NCI-H446 (cell line): ENCODE measurements at regions not wholly inside any gene's neighbourhood (a gene's known extent, or its start where the extent isn't known, plus 50 kb on each side); places are given as distances from the start of the nearest gene placed in this dataset.

Experiments used
- DNase-seq, 2 experiments: peaks; one replicate each; lab custom pipeline; 2025; lab: John Stamatoyannopoulos, UW

GRCh38 chr9:21564175-21564574 lies 82.1 kb upstream of the IFNE start:
- no peak for DNase-seq

- DNase-seq: no peak
Observed at GRCh38 chr9:21565155-21565554, 83.0 kb upstream of the IFNE start.

GRCh38 chr9:21567926-21568325 lies 85.8 kb upstream of the IFNE start:
- no peak for DNase-seq

- DNase-seq: no peak
Observed at GRCh38 chr9:21568484-21568883, 86.4 kb upstream of the IFNE start.

- no peak for DNase-seq
Observed at GRCh38 chr9:21569721-21570120, 87.6 kb upstream of the IFNE start.

- DNase-seq: no peak
Observed at GRCh38 chr9:21570643-21571275, 88.6 kb upstream of the IFNE start.

- DNase-seq: no peak
Observed at GRCh38 chr9:21574261-21574660, 92.1 kb upstream of the IFNE start.

- no peak for DNase-seq
Observed at GRCh38 chr9:21576331-21577189, 94.4 kb upstream of the IFNE start.

- no peak for DNase-seq
Observed at GRCh38 chr9:21579247-21579671, 97.1 kb upstream of the IFNE start.

- no peak for DNase-seq
Observed at GRCh38 chr9:21579743-21580142, 97.6 kb upstream of the IFNE start.

GRCh38 chr9:21580636-21581378 lies 98.7 kb upstream of the IFNE start:
- DNase-seq: no peak

- no peak for DNase-seq
Observed at GRCh38 chr9:21583628-21584377, 101.7 kb upstream of the IFNE start.

GRCh38 chr9:21584890-21585289 lies 102.8 kb upstream of the IFNE start:
- DNase-seq: no peak

- DNase-seq: no peak
Observed at GRCh38 chr9:21585756-21586752, 103.9 kb upstream of the IFNE start.

- DNase-seq: no peak
Observed at GRCh38 chr9:21589344-21590056, 107.4 kb upstream of the IFNE start.

GRCh38 chr9:21590058-21590996 lies 108.2 kb upstream of the IFNE start:
- no peak for DNase-seq

- peak in 1 of 2 experiments; percentile 11 for DNase-seq
Observed at GRCh38 chr9:21591221-21592062, 109.3 kb upstream of the IFNE start.

GRCh38 chr9:21592063-21592338 lies 109.9 kb upstream of the IFNE start:
- DNase-seq: no peak
